ENCODE measurements at regions not wholly inside any gene's neighbourhood (a gene's known extent, or its start where the extent isn't known, plus 50 kb on each side); places are given as distances from the start of the nearest gene placed in this dataset.
A peak's percentile ranks its signal among the peaks of the same experiment; 100 is the strongest.

DNA sequence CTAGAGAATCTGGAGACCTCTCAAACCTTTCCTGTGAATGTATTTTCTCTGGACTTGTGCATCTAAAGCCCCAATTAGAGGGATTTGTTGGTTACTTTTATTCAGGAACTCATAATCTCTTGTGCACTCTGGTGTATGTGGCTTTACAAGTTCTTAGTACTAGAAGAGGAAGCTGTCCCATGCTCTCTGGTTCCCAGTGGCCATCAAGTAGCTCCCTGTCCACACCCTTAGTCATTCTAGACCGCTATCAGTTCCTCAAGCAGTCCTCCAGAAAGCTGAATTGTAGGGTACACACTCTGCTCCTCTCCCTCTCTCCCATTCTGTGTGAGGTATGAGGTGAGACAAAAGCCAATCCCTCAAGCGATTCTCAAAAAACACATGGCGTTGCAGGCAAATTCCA is 470.3 kb downstream of the PTPRC start:
- Histone ChIP-seq H3K9me3 (peaks cover 0 to 10% (median 4%) of the 10 kb centered on the region in 4 donors), H3K4me1 (no peaks in the 10 kb centered on the region), H3K27me3 (no peaks in the 10 kb centered on the region), H3K4me3 (no peak overlapping the region), H3K36me3 (no peaks in the 10 kb centered on the region), H3K27ac (replicated peaks in 1 of 4) (no peak overlapping the region)
- intact Hi-C loops (cut with DNase I): no loop called here
- DNase-seq (ENCODE audit: extremely low spot score): no peak
- 92% methylated on average over 3 of the region's 3 CpGs for WGBS
- TF ChIP-seq, protein P1, sequence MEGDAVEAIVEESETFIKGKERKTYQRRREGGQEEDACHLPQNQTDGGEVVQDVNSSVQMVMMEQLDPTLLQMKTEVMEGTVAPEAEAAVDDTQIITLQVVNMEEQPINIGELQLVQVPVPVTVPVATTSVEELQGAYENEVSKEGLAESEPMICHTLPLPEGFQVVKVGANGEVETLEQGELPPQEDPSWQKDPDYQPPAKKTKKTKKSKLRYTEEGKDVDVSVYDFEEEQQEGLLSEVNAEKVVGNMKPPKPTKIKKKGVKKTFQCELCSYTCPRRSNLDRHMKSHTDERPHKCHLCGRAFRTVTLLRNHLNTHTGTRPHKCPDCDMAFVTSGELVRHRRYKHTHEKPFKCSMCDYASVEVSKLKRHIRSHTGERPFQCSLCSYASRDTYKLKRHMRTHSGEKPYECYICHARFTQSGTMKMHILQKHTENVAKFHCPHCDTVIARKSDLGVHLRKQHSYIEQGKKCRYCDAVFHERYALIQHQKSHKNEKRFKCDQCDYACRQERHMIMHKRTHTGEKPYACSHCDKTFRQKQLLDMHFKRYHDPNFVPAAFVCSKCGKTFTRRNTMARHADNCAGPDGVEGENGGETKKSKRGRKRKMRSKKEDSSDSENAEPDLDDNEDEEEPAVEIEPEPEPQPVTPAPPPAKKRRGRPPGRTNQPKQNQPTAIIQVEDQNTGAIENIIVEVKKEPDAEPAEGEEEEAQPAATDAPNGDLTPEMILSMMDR (IDR thresholded peaks at IDR 0.05): no peak
- no peak for TF ChIP-seq POLR2A (IDR thresholded peaks at IDR 0.05; ENCODE audit: low read depth)
- TF ChIP-seq EP300 (IDR thresholded peaks at IDR 0.05): no peak
- no peak for TF ChIP-seq POLR2AphosphoS5 (IDR thresholded peaks at IDR 0.05)

DNA sequence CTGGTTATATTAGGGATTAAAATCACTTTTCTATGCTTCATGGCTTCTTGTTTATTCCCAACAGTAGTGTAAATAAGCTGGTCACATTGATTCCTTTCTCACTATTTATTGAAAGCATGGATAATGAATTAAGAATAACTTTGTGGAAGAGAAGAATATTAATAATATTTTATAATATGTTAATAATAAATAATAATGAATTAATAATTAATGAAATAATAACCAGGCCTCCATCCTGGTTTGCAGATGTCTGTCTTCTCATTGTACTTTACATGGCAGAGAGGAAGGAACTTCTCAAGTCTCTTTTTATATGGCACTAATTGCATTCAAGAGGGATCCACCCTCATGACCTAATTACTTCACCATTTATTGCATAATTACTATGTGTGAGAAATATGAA is 473.5 kb downstream of the PTPRC start:
- no peak for DNase-seq (ENCODE audit: extremely low spot score)
- Histone ChIP-seq H3K4me1 (no peaks in the 10 kb centered on the region), H3K36me3 (no peaks in the 10 kb centered on the region), H3K4me3 (no peak overlapping the region), H3K9me3 (peaks cover 0 to 3% (median 0%) of the 10 kb centered on the region in 4 donors), H3K27ac (replicated peaks in 1 of 4) (no peak overlapping the region), H3K27me3 (no peaks in the 10 kb centered on the region)
- intact Hi-C loops (cut with DNase I): no loop called here
- TF ChIP-seq, protein P1 (IDR thresholded peaks at IDR 0.05): no peak
- TF ChIP-seq POLR2A (IDR thresholded peaks at IDR 0.05; ENCODE audit: low read depth): no peak
- TF ChIP-seq EP300 (IDR thresholded peaks at IDR 0.05): no peak
- TF ChIP-seq POLR2AphosphoS5 (IDR thresholded peaks at IDR 0.05): no peak

DNA sequence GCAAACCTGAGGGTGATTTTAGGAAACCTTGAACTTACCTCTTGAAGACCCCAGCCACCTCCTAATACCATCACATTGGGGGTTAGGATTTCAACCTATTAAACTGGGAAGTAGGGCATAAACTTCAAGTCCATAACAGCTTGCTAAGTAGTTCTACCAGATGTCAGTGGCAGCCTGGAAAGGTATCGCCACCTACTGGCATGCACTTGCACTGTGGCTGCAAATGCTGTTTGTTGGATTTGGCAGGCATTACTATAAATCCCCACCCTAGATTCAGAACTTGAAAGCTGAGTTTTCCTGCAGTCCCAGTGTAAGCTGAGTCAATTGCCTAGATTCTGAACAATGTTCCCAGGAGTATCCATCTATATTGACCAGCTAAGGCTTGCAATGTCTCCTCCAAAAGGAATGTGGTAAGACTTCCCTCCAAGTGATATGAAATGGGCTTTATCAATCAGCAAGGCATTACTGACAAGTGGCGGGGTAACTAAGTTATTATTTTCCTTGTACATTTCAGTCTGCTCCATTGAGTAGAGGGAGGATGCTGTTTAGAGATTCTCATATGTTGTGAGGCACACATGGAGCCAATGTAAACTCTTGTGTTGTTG is 474.5 kb downstream of the PTPRC start:
- Histone ChIP-seq H3K4me1 (no peaks in the 10 kb centered on the region), H3K27ac (replicated peaks in 1 of 4) (no peak overlapping the region), H3K27me3 (no peaks in the 10 kb centered on the region), H3K9me3 (peaks cover 0 to 3% (median 0%) of the 10 kb centered on the region in 4 donors), H3K4me3 (no peak overlapping the region), H3K36me3 (no peaks in the 10 kb centered on the region)
- WGBS: 57% methylated on average over 2 of the region's 2 CpGs
- intact Hi-C loops (cut with DNase I): no loop called here
- TF ChIP-seq, protein P1 (IDR thresholded peaks at IDR 0.05): peak in 2 of 3 experiments; percentile 22 to 43
- TF ChIP-seq POLR2AphosphoS5 (IDR thresholded peaks at IDR 0.05): no peak
- DNase-seq (ENCODE audit: extremely low spot score): no peak

DNA sequence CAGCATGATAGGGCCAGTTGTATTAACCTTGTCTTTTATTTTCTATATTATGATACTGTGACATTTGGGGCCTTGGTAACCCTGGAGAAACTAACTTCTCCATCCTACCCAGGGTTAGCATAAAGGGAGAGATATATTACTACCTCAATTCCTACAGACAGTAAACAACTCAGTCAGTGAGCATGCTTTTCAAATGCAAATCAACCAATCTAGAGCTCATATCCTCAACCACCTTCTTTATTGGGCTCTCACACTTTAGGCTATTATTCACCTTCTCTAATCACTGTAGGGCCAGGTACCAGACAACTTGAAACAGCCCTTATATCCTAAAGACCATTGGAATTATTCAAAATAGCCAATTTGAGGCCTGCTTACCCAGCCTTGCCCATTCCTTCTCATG is 477.6 kb downstream of the PTPRC start:
- Histone ChIP-seq H3K36me3 (no peaks in the 10 kb centered on the region), H3K27ac (replicated peaks in 1 of 4) (no peak overlapping the region), H3K27me3 (no peaks in the 10 kb centered on the region), H3K4me1 (no peaks in the 10 kb centered on the region), H3K4me3 (no peak overlapping the region), H3K9me3 (peaks cover 0 to 3% (median 0%) of the 10 kb centered on the region in 4 donors)
- intact Hi-C loops (cut with DNase I): no loop called here
- no peak for DNase-seq (ENCODE audit: extremely low spot score)
- TF ChIP-seq POLR2A (IDR thresholded peaks at IDR 0.05; ENCODE audit: low read depth): no peak
- TF ChIP-seq EP300 (IDR thresholded peaks at IDR 0.05): no peak
- TF ChIP-seq, protein P1 (IDR thresholded peaks at IDR 0.05): no peak

DNA sequence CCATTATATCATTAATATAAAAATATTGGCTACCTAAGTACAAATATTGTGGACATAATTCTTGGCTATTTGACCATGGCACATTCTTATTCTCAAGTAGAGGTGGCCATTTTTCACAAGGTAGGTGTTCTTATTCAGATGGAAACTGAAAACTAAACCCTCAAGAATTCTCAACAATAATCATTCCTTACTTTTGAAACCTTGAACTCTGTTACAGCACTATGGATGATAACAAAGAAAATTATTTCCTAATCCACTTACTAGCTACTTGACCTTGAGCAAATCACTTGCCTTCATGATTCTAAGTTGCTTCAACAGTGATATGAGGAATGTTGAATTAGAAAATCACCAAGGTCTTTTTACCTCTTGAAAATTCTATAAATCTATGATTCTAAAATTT is 482.2 kb downstream of the PTPRC start:
- no peak overlapping the region for H3K27ac ChIP-seq (replicated peaks in 1 of 4)
- no peaks in the 10 kb centered on the region for H3K4me1 ChIP-seq
- no peak for DNase-seq (ENCODE audit: extremely low spot score)
- TF ChIP-seq POLR2AphosphoS5 (IDR thresholded peaks at IDR 0.05) (no peak), EP300 (IDR thresholded peaks at IDR 0.05) (no peak), POLR2A (IDR thresholded peaks at IDR 0.05; ENCODE audit: low read depth) (no peak)
- TF ChIP-seq, protein P1 (IDR thresholded peaks at IDR 0.05): no peak
- intact Hi-C loops (cut with DNase I): no loop called here
- no peaks in the 10 kb centered on the region for H3K27me3 ChIP-seq
- no peak overlapping the region for H3K4me3 ChIP-seq
- no peaks in the 10 kb centered on the region for H3K36me3 ChIP-seq
- H3K9me3 ChIP-seq: no peaks in the 10 kb centered on the region
